HG03159 (cell line): ENCODE measurements at regions not wholly inside any gene's neighbourhood (a gene's known extent, or its start where the extent isn't known, plus 50 kb on each side); places are given as distances from the start of the nearest gene placed in this dataset.

Experiments
- ATAC-seq: cut with Tn5 transposase; IDR thresholded peaks from one replicate; pipeline ENCODE4 v1.9.1; 2021; ENCODE audit warnings: mild to moderate bottlenecking, moderate library complexity; ENCODE audit not compliant: unreplicated experiment

- no peak for ATAC-seq
Measured at GRCh38 chr1:164951508-164951907, 392.5 kb downstream of the PBX1 start.

GRCh38 chr1:164950541-164950986 lies 391.6 kb downstream of the PBX1 start:
- no peak for ATAC-seq

- ATAC-seq: no peak
Measured at GRCh38 chr1:164949771-164950471, 390.9 kb downstream of the PBX1 start.

GRCh38 chr1:164948101-164948500 lies 389.1 kb downstream of the PBX1 start:
- ATAC-seq: no peak

- ATAC-seq: no peak
Measured at GRCh38 chr1:164937291-164937690, 378.3 kb downstream of the PBX1 start.

- ATAC-seq: no peak
Measured at GRCh38 chr1:164932580-164932979, 373.6 kb downstream of the PBX1 start.

- ATAC-seq: no peak
Measured at GRCh38 chr1:164930833-164931232, 371.8 kb downstream of the PBX1 start.

GRCh38 chr1:164930241-164930640 lies 371.3 kb downstream of the PBX1 start:
- no peak for ATAC-seq

GRCh38 chr1:164928232-164928812 lies 369.3 kb downstream of the PBX1 start:
- no peak for ATAC-seq

GRCh38 chr1:164926107-164926506 lies 367.1 kb downstream of the PBX1 start:
- ATAC-seq: no peak

- ATAC-seq: no peak
Measured at GRCh38 chr1:164922585-164922984, 363.6 kb downstream of the PBX1 start.

- ATAC-seq: no peak
Measured at GRCh38 chr1:164921493-164921892, 362.5 kb downstream of the PBX1 start.

- no peak for ATAC-seq
Measured at GRCh38 chr1:164918140-164918539, 359.2 kb downstream of the PBX1 start.

- ATAC-seq: no peak
Measured at GRCh38 chr1:164914208-164914607, 355.2 kb downstream of the PBX1 start.

GRCh38 chr1:164912290-164912689 lies 353.3 kb downstream of the PBX1 start:
- ATAC-seq: no peak

GRCh38 chr1:164910671-164911070 lies 351.7 kb downstream of the PBX1 start:
- no peak for ATAC-seq

- ATAC-seq: no peak
Measured at GRCh38 chr1:164907666-164908065, 348.7 kb downstream of the PBX1 start.

GRCh38 chr1:164905869-164906268 lies 346.9 kb downstream of the PBX1 start:
- ATAC-seq: no peak

- no peak for ATAC-seq
Measured at GRCh38 chr1:164902491-164902890, 343.5 kb downstream of the PBX1 start.
